IPS-18a (cell line): ENCODE measurements at regions not wholly inside any gene's neighbourhood (a gene's known extent, or its start where the extent isn't known, plus 50 kb on each side); places are given as distances from the start of the nearest gene placed in this dataset.

ENCODE experiments used
- H3K27ac ChIP-seq: one replicate; pipeline ENCODE4 v1.5.1; 2013; ENCODE audit warnings: low read length
- H3K27me3 ChIP-seq: one replicate; pipeline ENCODE4 v1.6.1; 2013; ENCODE audit warnings: mild to moderate bottlenecking, low read length; ENCODE audit not compliant: control insufficient read depth, insufficient read depth
- H3K36me3 ChIP-seq: one replicate; pipeline ENCODE4 v1.6.1; 2013; ENCODE audit warnings: low read depth, low read length; ENCODE audit not compliant: control insufficient read depth
- H3K4me1 ChIP-seq: one replicate; pipeline ENCODE4 v1.6.1; 2013; ENCODE audit warnings: low read depth, low read length; ENCODE audit not compliant: control insufficient read depth
- H3K4me3 ChIP-seq: one replicate; pipeline ENCODE4 v1.5.1; 2013; ENCODE audit warnings: low read length
- H3K9ac ChIP-seq: one replicate; pipeline ENCODE4 v1.6.1; 2013; ENCODE audit warnings: mild to moderate bottlenecking, low read length, moderate library complexity
- H3K9me3 ChIP-seq: one replicate; pipeline ENCODE4 v1.6.1; 2013; ENCODE audit warnings: low read depth, low read length; ENCODE audit not compliant: control insufficient read depth

- no peaks in the 10 kb centered on the region for H3K27me3 ChIP-seq
- H3K4me3 ChIP-seq, result no peak overlapping the region
- no peaks in the 10 kb centered on the region for H3K4me1 ChIP-seq
- H3K36me3 ChIP-seq, result no peaks in the 10 kb centered on the region
- no peaks in the 10 kb centered on the region for H3K9me3 ChIP-seq
- H3K27ac ChIP-seq, result no peak overlapping the region
- no peak overlapping the region for H3K9ac ChIP-seq
These were observed 414.3 kb downstream of the ANXA1 start for GRCh38 chr9:73565833-73566465.

GRCh38 chr9:73566627-73567026, 415.0 kb downstream of the ANXA1 start:
- Histone ChIP-seq H3K4me1 (no peaks in the 10 kb centered on the region), H3K27ac (no peak overlapping the region), H3K27me3 (no peaks in the 10 kb centered on the region), H3K36me3 (no peaks in the 10 kb centered on the region), H3K9me3 (no peaks in the 10 kb centered on the region), H3K9ac (no peak overlapping the region), H3K4me3 (no peak overlapping the region)

- Histone ChIP-seq H3K4me1 (no peaks in the 10 kb centered on the region), H3K36me3 (no peaks in the 10 kb centered on the region), H3K27me3 (no peaks in the 10 kb centered on the region), H3K4me3 (no peak overlapping the region), H3K9ac (no peak overlapping the region), H3K27ac (no peak overlapping the region), H3K9me3 (no peaks in the 10 kb centered on the region)
These were observed 421.6 kb downstream of the ANXA1 start for GRCh38 chr9:73573235-73573634.

GRCh38 chr9:73575101-73576060, 423.7 kb downstream of the ANXA1 start:
- H3K4me3 ChIP-seq, result no peak overlapping the region
- no peaks in the 10 kb centered on the region for H3K4me1 ChIP-seq
- H3K27me3 ChIP-seq, result no peaks in the 10 kb centered on the region
- no peak overlapping the region for H3K27ac ChIP-seq
- no peak overlapping the region for H3K9ac ChIP-seq
- no peaks in the 10 kb centered on the region for H3K9me3 ChIP-seq
- no peaks in the 10 kb centered on the region for H3K36me3 ChIP-seq

- H3K9me3 ChIP-seq, result no peaks in the 10 kb centered on the region
- H3K27ac ChIP-seq, result no peak overlapping the region
- no peak overlapping the region for H3K9ac ChIP-seq
- no peaks in the 10 kb centered on the region for H3K27me3 ChIP-seq
- H3K4me3 ChIP-seq, result no peak overlapping the region
- H3K4me1 ChIP-seq, result no peaks in the 10 kb centered on the region
- H3K36me3 ChIP-seq, result no peaks in the 10 kb centered on the region
These were observed 426.2 kb downstream of the ANXA1 start for GRCh38 chr9:73577848-73578247.

- Histone ChIP-seq H3K27ac (no peak overlapping the region), H3K4me1 (no peaks in the 10 kb centered on the region), H3K4me3 (no peak overlapping the region), H3K9ac (no peak overlapping the region), H3K27me3 (no peaks in the 10 kb centered on the region), H3K36me3 (no peaks in the 10 kb centered on the region), H3K9me3 (no peaks in the 10 kb centered on the region)
These were observed 428.2 kb downstream of the ANXA1 start for GRCh38 chr9:73579823-73580222.

GRCh38 chr9:73583576-73583975, 431.9 kb downstream of the ANXA1 start:
- H3K4me1 ChIP-seq, result no peaks in the 10 kb centered on the region
- no peaks in the 10 kb centered on the region for H3K36me3 ChIP-seq
- H3K27ac ChIP-seq, result no peak overlapping the region
- no peak overlapping the region for H3K4me3 ChIP-seq
- H3K9ac ChIP-seq, result no peak overlapping the region
- no peaks in the 10 kb centered on the region for H3K27me3 ChIP-seq
- H3K9me3 ChIP-seq, result no peaks in the 10 kb centered on the region

GRCh38 chr9:73595036-73595545, 443.4 kb downstream of the ANXA1 start:
- H3K27me3 ChIP-seq, result no peaks in the 10 kb centered on the region
- H3K9ac ChIP-seq, result no peak overlapping the region
- H3K4me3 ChIP-seq, result no peak overlapping the region
- H3K27ac ChIP-seq, result no peak overlapping the region
- peaks cover 9% of the 10 kb centered on the region for H3K4me1 ChIP-seq
- no peaks in the 10 kb centered on the region for H3K36me3 ChIP-seq
- no peaks in the 10 kb centered on the region for H3K9me3 ChIP-seq

GRCh38 chr9:73596321-73596720, 444.7 kb downstream of the ANXA1 start:
- Histone ChIP-seq H3K4me3 (no peak overlapping the region), H3K9ac (no peak overlapping the region), H3K9me3 (no peaks in the 10 kb centered on the region), H3K36me3 (no peaks in the 10 kb centered on the region), H3K4me1 (peaks cover 9% of the 10 kb centered on the region), H3K27me3 (no peaks in the 10 kb centered on the region), H3K27ac (no peak overlapping the region)

- Histone ChIP-seq H3K27me3 (no peaks in the 10 kb centered on the region), H3K27ac (no peak overlapping the region), H3K36me3 (no peaks in the 10 kb centered on the region), H3K9ac (no peak overlapping the region), H3K4me3 (no peak overlapping the region), H3K4me1 (peaks cover 9% of the 10 kb centered on the region), H3K9me3 (no peaks in the 10 kb centered on the region)
These were observed 445.4 kb downstream of the ANXA1 start for GRCh38 chr9:73597039-73597438.

GRCh38 chr9:73597771-73598170, 446.1 kb downstream of the ANXA1 start:
- Histone ChIP-seq H3K9me3 (no peaks in the 10 kb centered on the region), H3K4me1 (peaks cover 9% of the 10 kb centered on the region), H3K36me3 (no peaks in the 10 kb centered on the region), H3K4me3 (no peak overlapping the region), H3K9ac (no peak overlapping the region), H3K27me3 (no peaks in the 10 kb centered on the region), H3K27ac (no peak overlapping the region)
